Neural cell (in vitro differentiated cells): ENCODE measurements at regions not wholly inside any gene's neighbourhood (a gene's known extent, or its start where the extent isn't known, plus 50 kb on each side); places are given as distances from the start of the nearest gene placed in this dataset.

Experiments
- H2AFZ ChIP-seq: fragments of 200-600, 300-800 bp; sonication (generic), shearing (Covaris generic); 2 replicates; pipeline ENCODE4 v1.6.0; 2014; ENCODE audit warnings: low read depth, mild to moderate bottlenecking, antibody characterized with exemption, low read length, moderate library complexity
- H3F3A ChIP-seq: fragments of 200-600 bp; shearing (Covaris generic); 2 replicates; pipeline ENCODE4 v1.6.1; 2016; ENCODE audit warnings: mild to moderate bottlenecking, moderate library complexity, mixed read lengths, antibody characterized with exemption, low read length; ENCODE audit not compliant: insufficient read depth, poor library complexity, severe bottlenecking
- H3K27ac ChIP-seq: fragments of 200-600, 300-800 bp; sonication (generic), shearing (Covaris generic); 2 replicates; pipeline ENCODE4 v1.5.1; 2014; ENCODE audit warnings: mild to moderate bottlenecking, low read length, moderate library complexity
- H3K27me3 ChIP-seq: fragments of 300-800, 200-600 bp; sonication (generic), shearing (Covaris generic); 2 replicates; pipeline ENCODE4 v1.6.0; 2014; ENCODE audit warnings: mild to moderate bottlenecking, low read depth, low read length, moderate library complexity; ENCODE audit not compliant: insufficient read depth
- H3K36me3 ChIP-seq: fragments of 300-800, 200-600 bp; sonication (generic), shearing (Covaris generic); 2 replicates; pipeline ENCODE4 v1.5.1; 2014; ENCODE audit warnings: mild to moderate bottlenecking, antibody characterized with exemption, low read length, moderate library complexity; ENCODE audit not compliant: insufficient read depth
- H3K4me2 ChIP-seq: fragments of 300-800, 200-600 bp; sonication (generic), shearing (Covaris generic); 2 replicates; pipeline ENCODE4 v1.6.0; 2014; ENCODE audit warnings: mild to moderate bottlenecking, low read length
- H3K4me3 ChIP-seq: fragments of 300-800, 200-600 bp; sonication (generic), shearing (Covaris generic); 2 replicates; pipeline ENCODE4 v1.5.1; 2014; ENCODE audit warnings: mild to moderate bottlenecking, low read length, moderate library complexity
- H3K79me2 ChIP-seq: fragments of 200-600 bp; shearing (Covaris generic); replicated peaks from 2 replicates; pipeline ENCODE4 v1.6.0; 2014; ENCODE audit warnings: mild to moderate bottlenecking, low read length, moderate library complexity; ENCODE audit not compliant: insufficient read depth
- H3K9ac ChIP-seq: fragments of 300-800, 200-600 bp; sonication (generic), shearing (Covaris generic); 2 replicates; pipeline ENCODE4 v1.6.1; 2016; ENCODE audit warnings: mild to moderate bottlenecking, low read length, mixed read lengths
- H3K9me2 ChIP-seq: fragments of 200-600 bp; shearing (Covaris generic); 2 replicates; pipeline ENCODE4 v1.6.1; 2016; ENCODE audit warnings: mild to moderate bottlenecking, low read length, mixed read lengths; ENCODE audit not compliant: insufficient read depth
- H3K9me3 ChIP-seq: fragments of 200-600, 300-800 bp; sonication (generic), shearing (Covaris generic); 2 replicates; pipeline ENCODE4 v1.6.1; 2016; ENCODE audit warnings: mild to moderate bottlenecking, mixed run types, low read length, moderate library complexity, mixed read lengths
- H4K20me1 ChIP-seq: fragments of 200-600 bp; shearing (Covaris generic); 2 replicates; pipeline ENCODE4 v1.6.1; 2016; ENCODE audit warnings: mild to moderate bottlenecking, mixed run types; ENCODE audit not compliant: insufficient read depth
- CTCF ChIP-seq: fragments of 450-650 bp; IDR thresholded peaks from 2 replicates; pipeline ENCODE4 v1.5.1; 2014; ENCODE audit warnings: antibody characterized with exemption, mild to moderate bottlenecking, moderate library complexity; ENCODE audit not compliant: poor library complexity, severe bottlenecking
- EP300 ChIP-seq: fragments of 450-650 bp; conservative IDR thresholded peaks from 2 replicates; pipeline ENCODE4 v1.6.1; 2014; ENCODE audit warnings: antibody characterized with exemption, mild to moderate bottlenecking, moderate library complexity; ENCODE audit not compliant: poor library complexity, severe bottlenecking
- EZH2 ChIP-seq: fragments of 200-600, 300-800 bp; shearing (Covaris generic), sonication (generic); IDR thresholded peaks from 2 replicates; pipeline ENCODE4 v1.6.1; 2014; ENCODE audit warnings: antibody characterized with exemption, low read length, borderline replicate concordance, mild to moderate bottlenecking; ENCODE audit not compliant: insufficient read depth, poor library complexity, severe bottlenecking
- MXI1 ChIP-seq: fragments of 450-650 bp; conservative IDR thresholded peaks from 2 replicates; pipeline ENCODE4 v1.6.1; 2014; ENCODE audit warnings: antibody characterized with exemption, mild to moderate bottlenecking; ENCODE audit not compliant: poor library complexity, severe bottlenecking
- POLR2AphosphoS5 ChIP-seq: IDR thresholded peaks from 2 replicates; pipeline ENCODE4 v1.6.1; 2012
- RAD21 ChIP-seq: fragments of 450-650 bp; conservative IDR thresholded peaks from 2 replicates; pipeline ENCODE4 v1.6.1; 2014; ENCODE audit warnings: antibody characterized with exemption, mild to moderate bottlenecking, moderate library complexity
- REST ChIP-seq: IDR thresholded peaks from 2 replicates; pipeline ENCODE4 v1.6.1; 2012; ENCODE audit warnings: borderline replicate concordance
- SMC3 ChIP-seq: fragments of 450-650 bp; conservative IDR thresholded peaks from 2 replicates; pipeline ENCODE4 v1.6.1; 2014; ENCODE audit warnings: antibody characterized with exemption, mild to moderate bottlenecking, moderate library complexity; ENCODE audit not compliant: poor library complexity

- Histone ChIP-seq H3K4me2 (no peak overlapping the region), H3F3A (no peaks in the 10 kb centered on the region), H3K79me2 (no peaks in the 10 kb centered on the region), H2AFZ (no peak overlapping the region), H3K9me3 (no peaks in the 10 kb centered on the region), H3K4me3 (no peak overlapping the region), H3K36me3 (no peaks in the 10 kb centered on the region), H3K27me3 (no peaks in the 10 kb centered on the region), H3K9me2 (no peaks in the 10 kb centered on the region), H4K20me1 (no peaks in the 10 kb centered on the region), H3K9ac (no peak overlapping the region), H3K27ac (no peak overlapping the region)
- TF ChIP-seq SMC3 (peak; percentile 68), EZH2 (no peak), CTCF (peak; percentile 66), EP300 (no peak), RAD21 (peak; percentile 67), POLR2AphosphoS5 (no peak)
Observed at GRCh38 chr14:53432378-53432802, 279.3 kb upstream of the DDHD1 start.

- TF ChIP-seq MXI1 (no peak), EZH2 (no peak), SMC3 (no peak), REST (no peak), EP300 (no peak)
- no peaks in the 10 kb centered on the region for H3F3A ChIP-seq
- no peaks in the 10 kb centered on the region for H4K20me1 ChIP-seq
- H3K4me3 ChIP-seq: no peak overlapping the region
- H2AFZ ChIP-seq: no peak overlapping the region
- no peak overlapping the region for H3K4me2 ChIP-seq
- no peak overlapping the region for H3K27ac ChIP-seq
- no peaks in the 10 kb centered on the region for H3K79me2 ChIP-seq
- H3K9me3 ChIP-seq: no peaks in the 10 kb centered on the region
- no peaks in the 10 kb centered on the region for H3K27me3 ChIP-seq
- no peaks in the 10 kb centered on the region for H3K9me2 ChIP-seq
- H3K36me3 ChIP-seq: no peaks in the 10 kb centered on the region
- H3K9ac ChIP-seq: no peak overlapping the region
Observed at GRCh38 chr14:53430870-53431269, 277.7 kb upstream of the DDHD1 start.
